GM06990 (cell line): ENCODE measurements at regions not wholly inside any gene's neighbourhood (a gene's known extent, or its start where the extent isn't known, plus 50 kb on each side); places are given as distances from the start of the nearest gene placed in this dataset.

Source experiments
- DNase-seq: peaks from one replicate; pipeline ENCODE4 v3.0.0-alpha.2; 2011; ENCODE audit not compliant: insufficient read length; ENCODE audit errors: extremely low read depth
- H3K27me3 ChIP-seq: replicated peaks from 2 replicates; pipeline ENCODE4 v1.6.0; 2011; ENCODE audit warnings: low read length; ENCODE audit not compliant: control insufficient read depth, insufficient read depth
- H3K36me3 ChIP-seq: 2 replicates; pipeline ENCODE4 v1.5.1; 2011; ENCODE audit warnings: low read length; ENCODE audit not compliant: control insufficient read depth, insufficient read depth
- H3K4me3 ChIP-seq: replicated peaks from 2 replicates; pipeline ENCODE4 v1.5.1; 2011; ENCODE audit warnings: low read depth, mild to moderate bottlenecking, control low read depth, low read length
- TF ChIP-seq, protein P1 (sequence below): IDR thresholded peaks from 2 replicates; pipeline ENCODE4 v1.5.1; 2011; ENCODE audit warnings: low read length, control low read depth, mild to moderate bottlenecking, inconsistent platforms; ENCODE audit not compliant: insufficient read depth, poor library complexity, severe bottlenecking

DNA sequence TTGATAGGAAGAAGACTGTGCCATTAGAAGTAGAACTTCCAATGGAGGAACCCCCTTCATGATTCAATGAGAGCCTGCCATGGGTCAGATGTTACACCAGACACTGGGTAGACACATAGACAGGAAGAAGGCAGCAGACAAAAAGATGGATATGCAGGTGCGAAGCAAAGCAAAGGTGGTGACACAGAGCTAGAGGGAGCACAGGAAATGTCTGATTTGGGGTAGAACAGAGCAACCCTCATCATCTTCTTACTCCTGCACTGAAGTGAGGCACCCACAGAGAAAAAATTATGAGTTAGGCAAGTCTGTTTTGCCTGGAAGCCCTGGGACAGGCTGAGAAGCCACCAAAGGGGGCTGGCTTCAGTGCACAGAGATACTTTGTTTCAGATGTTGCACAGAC, 240.2 kb downstream of the ANAPC1 start:
- no peak overlapping the region for H3K4me3 ChIP-seq

DNA sequence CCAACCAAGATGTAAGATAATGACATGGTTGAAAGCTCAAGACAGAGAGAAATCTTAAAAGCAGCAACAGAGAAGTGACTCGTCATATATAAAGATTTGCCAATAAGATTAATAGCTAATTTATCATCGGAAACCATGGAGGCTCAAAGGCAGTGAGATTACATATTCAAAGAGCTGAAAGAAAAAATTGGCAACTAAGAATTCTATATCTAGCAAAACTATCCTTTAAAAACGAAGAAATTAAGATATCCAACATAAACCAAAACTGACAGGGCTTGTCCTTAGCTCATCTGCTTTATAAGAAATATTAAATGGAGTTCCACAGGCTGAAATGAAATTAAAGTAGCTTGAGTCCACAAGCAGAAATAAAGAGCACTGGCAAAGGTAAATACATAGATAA, 236.6 kb downstream of the ANAPC1 start:
- TF ChIP-seq, protein P1, sequence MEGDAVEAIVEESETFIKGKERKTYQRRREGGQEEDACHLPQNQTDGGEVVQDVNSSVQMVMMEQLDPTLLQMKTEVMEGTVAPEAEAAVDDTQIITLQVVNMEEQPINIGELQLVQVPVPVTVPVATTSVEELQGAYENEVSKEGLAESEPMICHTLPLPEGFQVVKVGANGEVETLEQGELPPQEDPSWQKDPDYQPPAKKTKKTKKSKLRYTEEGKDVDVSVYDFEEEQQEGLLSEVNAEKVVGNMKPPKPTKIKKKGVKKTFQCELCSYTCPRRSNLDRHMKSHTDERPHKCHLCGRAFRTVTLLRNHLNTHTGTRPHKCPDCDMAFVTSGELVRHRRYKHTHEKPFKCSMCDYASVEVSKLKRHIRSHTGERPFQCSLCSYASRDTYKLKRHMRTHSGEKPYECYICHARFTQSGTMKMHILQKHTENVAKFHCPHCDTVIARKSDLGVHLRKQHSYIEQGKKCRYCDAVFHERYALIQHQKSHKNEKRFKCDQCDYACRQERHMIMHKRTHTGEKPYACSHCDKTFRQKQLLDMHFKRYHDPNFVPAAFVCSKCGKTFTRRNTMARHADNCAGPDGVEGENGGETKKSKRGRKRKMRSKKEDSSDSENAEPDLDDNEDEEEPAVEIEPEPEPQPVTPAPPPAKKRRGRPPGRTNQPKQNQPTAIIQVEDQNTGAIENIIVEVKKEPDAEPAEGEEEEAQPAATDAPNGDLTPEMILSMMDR = no peak
- Histone ChIP-seq H3K36me3 (no peaks in the 10 kb centered on the region), H3K27me3 (no peaks in the 10 kb centered on the region), H3K4me3 (no peak overlapping the region)
- DNase-seq = no peak

More for the DNA sequence above, 240.2 kb downstream of the ANAPC1 start:
- no peaks in the 10 kb centered on the region for H3K27me3 ChIP-seq
- DNase-seq = no peak
- TF ChIP-seq, protein P1 = no peak
- no peaks in the 10 kb centered on the region for H3K36me3 ChIP-seq

DNA sequence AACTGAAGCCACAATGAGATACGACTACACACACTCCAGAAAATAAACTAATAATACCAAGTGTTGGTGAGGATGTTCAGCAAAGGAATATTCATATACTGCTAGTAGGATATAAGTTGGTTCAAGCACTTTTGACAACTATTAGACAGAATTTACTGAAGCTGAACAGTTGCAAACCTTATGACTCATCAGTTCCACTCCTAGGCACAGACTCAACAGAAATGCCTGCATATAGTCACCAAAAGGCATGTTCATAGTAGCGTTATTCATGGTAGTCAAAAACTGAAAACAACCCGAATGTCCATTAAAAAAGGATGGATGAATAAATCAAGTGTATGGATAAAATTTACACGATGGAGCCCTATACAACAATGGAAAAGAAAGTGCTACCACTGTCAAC, 232.0 kb downstream of the ANAPC1 start:
- DNase-seq = no peak
- TF ChIP-seq, protein P1 = no peak
- no peak overlapping the region for H3K4me3 ChIP-seq
- no peaks in the 10 kb centered on the region for H3K36me3 ChIP-seq
- peaks cover 2% of the 10 kb centered on the region for H3K27me3 ChIP-seq

DNA sequence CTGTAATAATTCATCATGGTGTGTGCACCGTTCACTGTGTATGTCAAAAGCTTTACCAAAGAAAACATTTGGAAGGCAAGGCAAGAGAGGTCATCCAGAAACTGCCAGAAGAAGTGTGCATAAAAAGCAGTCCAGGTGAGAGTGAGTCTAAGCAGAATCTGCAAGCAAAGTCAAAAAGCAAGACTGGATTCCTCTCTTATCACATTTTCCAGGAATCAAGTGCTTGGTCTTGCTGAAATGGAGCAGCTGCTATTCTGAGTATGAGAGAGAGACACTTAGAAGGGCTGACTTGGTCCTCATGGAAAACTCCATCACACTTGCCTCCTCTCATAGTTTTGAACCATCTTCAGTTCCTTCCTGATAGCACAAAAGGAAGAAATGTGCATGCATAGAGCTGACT, 231.3 kb downstream of the ANAPC1 start:
- DNase-seq = no peak
- no peak overlapping the region for H3K4me3 ChIP-seq
- TF ChIP-seq, protein P1 = no peak
- peaks cover 2% of the 10 kb centered on the region for H3K27me3 ChIP-seq
- H3K36me3 ChIP-seq = no peaks in the 10 kb centered on the region

DNA sequence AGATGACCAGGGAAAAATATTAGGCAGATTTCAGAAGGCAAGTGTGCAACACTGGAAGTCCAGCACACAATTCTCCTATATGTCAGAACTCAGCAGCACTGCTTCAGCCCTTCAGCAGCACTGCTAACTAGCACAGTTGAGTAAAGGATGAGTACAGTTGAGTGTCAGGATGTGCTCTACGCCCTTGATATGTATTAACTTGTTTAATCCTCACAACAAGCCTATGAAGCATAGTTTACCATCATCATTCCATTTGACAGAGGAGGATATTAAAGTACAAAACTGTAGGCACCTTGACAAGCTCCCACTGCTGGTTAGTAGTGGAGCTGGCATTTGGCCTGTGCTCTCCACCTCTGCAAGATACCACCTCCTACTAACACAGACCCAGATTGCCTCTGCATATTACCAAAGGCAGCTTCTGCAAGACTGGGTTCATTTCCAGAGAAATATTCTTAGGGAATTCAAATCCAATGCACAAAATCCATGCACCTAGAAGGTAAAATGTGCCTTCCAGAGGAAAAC, 230.8 kb downstream of the ANAPC1 start:
- no peak for DNase-seq
- peaks cover 2% of the 10 kb centered on the region for H3K27me3 ChIP-seq
- H3K36me3 ChIP-seq = no peaks in the 10 kb centered on the region
- TF ChIP-seq, protein P1 = no peak
- H3K4me3 ChIP-seq = no peak overlapping the region

DNA sequence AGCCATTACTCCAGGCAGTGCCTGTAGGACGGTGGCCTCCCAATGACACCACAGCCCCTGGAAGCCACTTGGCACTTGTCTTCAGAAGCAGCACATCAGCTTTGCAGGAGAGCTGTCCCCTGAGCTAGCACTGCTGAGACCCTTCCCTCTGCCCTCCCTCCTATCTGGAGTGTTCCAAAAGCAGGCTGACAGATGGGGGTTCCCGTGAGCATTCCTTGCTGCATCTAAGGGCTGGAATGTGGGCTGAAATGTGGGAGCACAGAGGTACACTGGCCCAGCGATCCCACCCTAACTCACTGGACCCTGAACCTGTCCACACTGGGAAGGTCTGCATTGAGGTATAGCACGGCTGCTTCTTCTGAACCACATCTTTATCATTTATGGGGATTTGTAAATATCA, 230.1 kb downstream of the ANAPC1 start:
- H3K27me3 ChIP-seq = peaks cover 2% of the 10 kb centered on the region
- no peaks in the 10 kb centered on the region for H3K36me3 ChIP-seq
- DNase-seq = no peak
- H3K4me3 ChIP-seq = no peak overlapping the region
- TF ChIP-seq, protein P1 = no peak
